HL-60 (cell line): ENCODE measurements at regions not wholly inside any gene's neighbourhood (a gene's known extent, or its start where the extent isn't known, plus 50 kb on each side); places are given as distances from the start of the nearest gene placed in this dataset.

ENCODE experiments used
- CTCF ChIP-seq: IDR thresholded peaks from one replicate; pipeline ENCODE4 v1.5.1; 2011; ENCODE audit warnings: low read length, control low read depth, inconsistent platforms; ENCODE audit not compliant: insufficient read depth
- GABPA ChIP-seq: IDR thresholded peaks from 2 replicates; pipeline ENCODE4 v1.6.1; 2012; ENCODE audit warnings: low read depth
- SPI1 ChIP-seq: IDR thresholded peaks from 2 replicates; pipeline ENCODE4 v1.6.1; 2012; ENCODE audit warnings: low read depth, mild to moderate bottlenecking, borderline replicate concordance

- TF ChIP-seq CTCF = no peak
- TF ChIP-seq GABPA = no peak
- TF ChIP-seq SPI1 = no peak
Measured at GRCh38 chr19:30318936-30319335, 53.2 kb upstream of the ZNF536 start.
